SH-SY5Y (cell line): ENCODE measurements at regions not wholly inside any gene's neighbourhood (a gene's known extent, or its start where the extent isn't known, plus 50 kb on each side); places are given as distances from the start of the nearest gene placed in this dataset.

Experiments
- GATA2 ChIP-seq: IDR thresholded peaks from 2 replicates; pipeline ENCODE4 v1.6.1; 2011; ENCODE audit warnings: mild to moderate bottlenecking, low read depth, low read length
- GATA3 ChIP-seq: IDR thresholded peaks from 2 replicates; pipeline ENCODE4 v1.6.1; 2011; ENCODE audit warnings: low read depth, mild to moderate bottlenecking, low read length, moderate library complexity

DNA sequence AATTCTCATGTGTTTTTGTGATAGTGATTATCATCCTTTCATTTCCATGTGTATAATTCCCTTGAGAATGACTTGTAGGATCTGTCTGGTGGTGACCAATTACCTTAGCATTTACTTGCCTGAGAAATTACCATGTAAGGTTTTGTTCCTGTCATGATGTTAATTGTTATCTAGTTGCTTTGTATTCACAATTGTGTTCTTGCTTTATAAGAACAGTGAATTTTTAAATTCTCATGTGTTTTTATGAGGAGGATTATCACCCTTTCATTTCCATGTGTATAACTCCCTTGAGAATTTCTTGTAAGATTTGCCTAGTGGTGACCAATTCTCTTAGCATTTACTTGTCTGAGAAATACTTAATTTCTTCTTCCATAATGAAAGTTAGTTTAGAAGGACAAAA is 758.2 kb upstream of the NDST4 start:
- TF ChIP-seq GATA3: no peak
- TF ChIP-seq GATA2: no peak
